Liver (tissue), 7 donors: ENCODE measurements at regions not wholly inside any gene's neighbourhood (a gene's known extent, or its start where the extent isn't known, plus 50 kb on each side); places are given as distances from the start of the nearest gene placed in this dataset.

Experiments
- DNase-seq: peaks from one replicate; pipeline ENCODE4 v3.0.0-alpha.2; 2017; ENCODE audit warnings: low spot score
- H3K27ac ChIP-seq, 2 donors: one replicate each; pipeline ENCODE4 v1.7.0; 2013; ENCODE audit warnings: inconsistent platforms in 2 of 2, low read length in 2 of 2, control low read depth in 1 of 2, low read depth in 1 of 2, mild to moderate bottlenecking in 1 of 2
- H3K27me3 ChIP-seq, 4 donors: one replicate each; pipeline versions ENCODE4 v1.6.1 to v1.7.0; 2013; ENCODE audit warnings: low read length in 3 of 4, inconsistent platforms in 1 of 4, mild to moderate bottlenecking in 1 of 4, moderate library complexity in 1 of 4; ENCODE audit not compliant: control insufficient read depth in 4 of 4, insufficient read depth in 4 of 4
- H3K36me3 ChIP-seq, 4 donors: one replicate each; pipeline versions ENCODE4 v1.6.1 to v1.7.0; 2013; ENCODE audit warnings: low read length in 3 of 4, mild to moderate bottlenecking in 3 of 4, low read depth in 1 of 4, moderate library complexity in 1 of 4; ENCODE audit not compliant: control insufficient read depth in 4 of 4, insufficient read depth in 3 of 4
- H3K4me1 ChIP-seq, 4 donors: one replicate each; pipeline versions ENCODE4 v1.6.1 to v1.7.0; 2013; ENCODE audit warnings: low read length in 3 of 4, mild to moderate bottlenecking in 3 of 4, moderate library complexity in 1 of 4; ENCODE audit not compliant: control insufficient read depth in 4 of 4, insufficient read depth in 4 of 4
- H3K4me3 ChIP-seq, 3 donors: one replicate each; pipeline versions ENCODE4 v1.6.1 to v1.7.0; 2013; ENCODE audit warnings: low read length in 3 of 3, control low read depth in 1 of 3, low read depth in 1 of 3, mild to moderate bottlenecking in 1 of 3
- H3K9ac ChIP-seq, 2 donors: one replicate each; pipeline ENCODE4 v1.7.0; 2013; ENCODE audit warnings: low read length in 2 of 2, mild to moderate bottlenecking in 2 of 2, moderate library complexity in 2 of 2, control low read depth in 1 of 2, low read depth in 1 of 2
- H3K9me3 ChIP-seq, 4 donors: one replicate each; pipeline versions ENCODE4 v1.6.1 to v1.7.0; 2013; ENCODE audit warnings: low read length in 3 of 4; ENCODE audit not compliant: control insufficient read depth in 4 of 4
- EGR1 ChIP-seq, 2 donors: IDR thresholded peaks; 2 replicates each; pipeline ENCODE4 v1.6.1; 2016 to 2018; ENCODE audit warnings: antibody characterized with exemption in 2 of 2, low read depth in 2 of 2
- FOXA1 ChIP-seq: IDR thresholded peaks from 2 replicates; pipeline ENCODE4 v1.6.1; 2016; ENCODE audit warnings: antibody characterized with exemption
- NR2F2 ChIP-seq: IDR thresholded peaks from 2 replicates; pipeline ENCODE4 v1.6.1; 2016; ENCODE audit warnings: antibody characterized with exemption
- RAD21 ChIP-seq, 2 donors: IDR thresholded peaks; 2 replicates each; pipeline ENCODE4 v1.6.1; 2016; ENCODE audit warnings: antibody characterized with exemption in 2 of 2, mild to moderate bottlenecking in 2 of 2
- SP1 ChIP-seq: IDR thresholded peaks from 2 replicates; pipeline ENCODE4 v1.6.1; 2018; ENCODE audit warnings: antibody characterized with exemption, mild to moderate bottlenecking
- TAF1 ChIP-seq: conservative IDR thresholded peaks from 2 replicates; pipeline ENCODE4 v1.6.1; 2016; ENCODE audit warnings: antibody characterized with exemption, mild to moderate bottlenecking
- YY1 ChIP-seq: IDR thresholded peaks from 2 replicates; pipeline ENCODE4 v1.6.1; 2016; ENCODE audit warnings: antibody characterized with exemption, mild to moderate bottlenecking
- WGBS: extraction: QIAGEN DNeasy Blood & Tissue Kit; methylation state at CpG from one replicate; pipeline ENCODE4 v1.1.7; 2013; 5-methylcytosine and 5-hydroxymethylcytosine counted together
- TF ChIP-seq, protein P1 (sequence below): IDR thresholded peaks from 2 replicates; pipeline ENCODE4 v1.6.1; 2016; ENCODE audit warnings: antibody characterized with exemption
- TF ChIP-seq, protein P2 (sequence below): IDR thresholded peaks from 2 replicates; pipeline ENCODE4 v1.6.1; 2016; ENCODE audit warnings: antibody characterized with exemption
- donor health status: healthy.
- donor health status: healthy.
- donor health status: healthy.
- donor health status: healthy.

DNA sequence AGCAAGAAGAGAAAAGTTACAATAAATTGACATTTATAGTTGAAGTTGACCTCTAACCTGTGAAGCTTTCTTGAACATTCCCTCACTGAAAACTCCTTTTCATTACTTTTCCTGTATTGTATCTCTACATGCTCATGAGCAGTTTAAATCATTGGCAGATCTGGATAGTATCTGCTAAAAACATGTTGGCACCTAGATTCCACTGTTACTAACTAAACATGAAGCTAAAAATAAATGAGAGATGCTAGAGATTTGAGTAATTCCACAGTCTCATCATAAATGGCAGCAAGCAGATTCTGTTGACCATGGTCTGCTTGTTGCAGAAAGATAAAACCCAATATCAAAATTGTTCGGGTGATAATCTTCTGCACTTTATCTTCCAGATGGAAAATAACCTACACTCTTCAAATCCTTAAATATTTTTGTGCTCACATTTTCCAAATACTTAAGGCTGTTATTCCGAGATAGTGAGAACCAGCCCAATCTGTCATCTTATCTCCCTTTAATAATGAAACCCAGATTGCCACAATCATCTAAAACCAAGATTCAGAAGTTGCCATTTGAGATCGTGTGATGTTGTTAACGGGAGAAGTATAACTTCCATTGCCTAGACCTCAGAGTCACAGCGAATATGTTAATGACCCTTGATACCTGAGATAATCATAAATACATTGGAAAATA lies 171.0 kb upstream of the DAAM1 start:
- TF ChIP-seq YY1 (no peak), SP1 (no peak)
- TF ChIP-seq, protein P1, sequence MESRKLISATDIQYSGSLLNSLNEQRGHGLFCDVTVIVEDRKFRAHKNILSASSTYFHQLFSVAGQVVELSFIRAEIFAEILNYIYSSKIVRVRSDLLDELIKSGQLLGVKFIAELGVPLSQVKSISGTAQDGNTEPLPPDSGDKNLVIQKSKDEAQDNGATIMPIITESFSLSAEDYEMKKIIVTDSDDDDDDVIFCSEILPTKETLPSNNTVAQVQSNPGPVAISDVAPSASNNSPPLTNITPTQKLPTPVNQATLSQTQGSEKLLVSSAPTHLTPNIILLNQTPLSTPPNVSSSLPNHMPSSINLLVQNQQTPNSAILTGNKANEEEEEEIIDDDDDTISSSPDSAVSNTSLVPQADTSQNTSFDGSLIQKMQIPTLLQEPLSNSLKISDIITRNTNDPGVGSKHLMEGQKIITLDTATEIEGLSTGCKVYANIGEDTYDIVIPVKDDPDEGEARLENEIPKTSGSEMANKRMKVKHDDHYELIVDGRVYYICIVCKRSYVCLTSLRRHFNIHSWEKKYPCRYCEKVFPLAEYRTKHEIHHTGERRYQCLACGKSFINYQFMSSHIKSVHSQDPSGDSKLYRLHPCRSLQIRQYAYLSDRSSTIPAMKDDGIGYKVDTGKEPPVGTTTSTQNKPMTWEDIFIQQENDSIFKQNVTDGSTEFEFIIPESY = no peak
- no peaks in the 10 kb centered on the region for H3K4me1 ChIP-seq
- no peak overlapping the region for H3K4me3 ChIP-seq
- peaks cover 0 to 5% (median 0%) of the 10 kb centered on the region in 4 donors for H3K27me3 ChIP-seq
- no peak overlapping the region for H3K9ac ChIP-seq
- 70% methylated on average over 5 of the region's 5 CpGs for WGBS
- no peaks in the 10 kb centered on the region for H3K36me3 ChIP-seq
- H3K9me3 ChIP-seq = no peaks in the 10 kb centered on the region
- no peak overlapping the region for H3K27ac ChIP-seq
- DNase-seq = no peak

DNA sequence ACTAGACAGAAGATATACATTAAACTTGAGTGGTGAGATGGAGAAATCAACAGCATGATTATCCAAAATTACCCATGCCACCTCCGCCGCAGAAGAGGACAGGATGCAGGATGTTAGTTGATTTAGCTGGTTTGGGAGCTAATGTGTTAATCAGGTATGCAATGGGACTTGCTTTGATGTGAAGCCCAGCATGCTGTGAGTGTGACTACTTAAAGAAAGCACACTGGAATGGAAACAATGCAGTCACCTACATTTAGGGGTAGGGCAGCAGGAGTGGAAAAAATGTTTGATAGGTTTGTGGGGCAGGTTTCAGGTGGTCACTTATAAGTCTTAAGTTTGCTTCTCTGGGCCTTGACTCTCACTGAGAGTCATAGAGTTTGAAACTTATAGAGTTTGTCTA lies 170.0 kb upstream of the DAAM1 start:
- DNase-seq = no peak
- H3K4me3 ChIP-seq = no peak overlapping the region
- H3K27ac ChIP-seq = no peak overlapping the region
- H3K9me3 ChIP-seq = no peaks in the 10 kb centered on the region
- no peaks in the 10 kb centered on the region for H3K4me1 ChIP-seq
- no peak overlapping the region for H3K9ac ChIP-seq
- H3K36me3 ChIP-seq = no peaks in the 10 kb centered on the region
- WGBS = 60% methylated on average over 2 of the region's 2 CpGs
- TF ChIP-seq SP1 (no peak), NR2F2 (no peak), FOXA1 (no peak), TAF1 (no peak)
- peaks cover 0 to 6% (median 0%) of the 10 kb centered on the region in 4 donors for H3K27me3 ChIP-seq

DNA sequence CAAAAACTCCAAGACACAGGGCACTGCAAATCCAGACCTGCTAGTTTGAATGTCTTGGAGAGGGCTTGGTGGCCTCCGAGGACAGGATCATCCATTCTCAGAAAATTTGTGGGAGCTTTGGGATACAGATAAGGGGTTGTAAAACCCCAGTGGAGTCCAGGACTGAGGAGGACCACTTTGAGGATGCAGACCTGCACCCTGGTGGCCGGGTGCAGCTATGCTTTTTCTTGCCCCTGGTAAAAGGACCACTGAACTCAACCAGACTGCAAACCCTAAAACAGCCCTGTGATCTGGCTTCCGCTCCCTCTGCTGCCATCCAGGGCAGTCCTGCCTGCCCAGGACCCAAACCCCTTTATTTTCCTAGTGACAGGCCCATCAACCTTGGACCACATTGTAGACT lies 169.5 kb upstream of the DAAM1 start:
- H3K9ac ChIP-seq = no peak overlapping the region
- no peak overlapping the region for H3K4me3 ChIP-seq
- H3K36me3 ChIP-seq = no peaks in the 10 kb centered on the region
- H3K9me3 ChIP-seq = no peaks in the 10 kb centered on the region
- no peaks in the 10 kb centered on the region for H3K4me1 ChIP-seq
- peak in 1 of 2 donors; percentile 9 for TF ChIP-seq RAD21 (IDR thresholded peaks at IDR 0.05)
- no peak for TF ChIP-seq EGR1 (IDR thresholded peaks at IDR 0.05; ENCODE audit: low read depth in 2 of 2)
- no peak overlapping the region for H3K27ac ChIP-seq
- no peak for DNase-seq
- WGBS = 75% methylated on average over 3 of the region's 3 CpGs
- H3K27me3 ChIP-seq = peaks cover 0 to 6% (median 0%) of the 10 kb centered on the region in 4 donors

DNA sequence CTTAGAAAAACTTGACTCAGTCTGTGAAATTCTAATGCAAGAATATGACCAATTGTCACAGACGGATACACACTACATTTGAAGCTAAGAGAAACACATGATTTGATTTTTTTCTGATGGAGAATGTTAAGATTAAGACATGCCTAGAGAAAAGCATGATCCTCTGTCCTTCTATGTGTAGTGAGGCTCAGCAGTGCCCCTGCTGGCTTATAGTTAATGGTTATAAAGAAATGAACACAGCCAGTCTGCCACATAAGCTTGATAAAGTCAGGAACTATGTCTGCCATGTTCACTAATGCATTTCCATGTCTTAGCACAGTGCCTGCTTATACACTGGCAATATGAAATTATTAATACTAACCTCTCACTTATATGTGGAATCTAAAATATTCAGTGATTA lies 168.1 kb upstream of the DAAM1 start:
- Histone ChIP-seq H3K27ac (no peak overlapping the region), H3K9ac (no peak overlapping the region), H3K36me3 (no peaks in the 10 kb centered on the region), H3K9me3 (no peaks in the 10 kb centered on the region), H3K27me3 (peaks cover 0 to 6% (median 0%) of the 10 kb centered on the region in 4 donors), H3K4me1 (no peaks in the 10 kb centered on the region), H3K4me3 (no peak overlapping the region)
- no peak for DNase-seq
- peak; percentile 34 to 70 for TF ChIP-seq RAD21 (IDR thresholded peaks at IDR 0.05)
- TF ChIP-seq, protein P2, sequence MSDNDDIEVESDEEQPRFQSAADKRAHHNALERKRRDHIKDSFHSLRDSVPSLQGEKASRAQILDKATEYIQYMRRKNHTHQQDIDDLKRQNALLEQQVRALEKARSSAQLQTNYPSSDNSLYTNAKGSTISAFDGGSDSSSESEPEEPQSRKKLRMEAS = no peak
- WGBS = 85% methylated on average over 1 of the region's 1 CpG
